GM18909 (cell line): ENCODE measurements at regions not wholly inside any gene's neighbourhood (a gene's known extent, or its start where the extent isn't known, plus 50 kb on each side); places are given as distances from the start of the nearest gene placed in this dataset.
"Not testable (repeated sequence)": the region's sequence is repeated elsewhere in the genome, so short reads cannot be mapped to it uniquely, and the experiment has no call there.

Experiments used
- ATAC-seq: cut with Tn5 transposase; IDR thresholded peaks from one replicate; pipeline ENCODE4 v1.9.1; 2021; ENCODE audit warnings: mild to moderate bottlenecking; ENCODE audit not compliant: unreplicated experiment, poor library complexity

GRCh38 chrX:122246937-122247336, 937.1 kb upstream of the GRIA3 start:
- ATAC-seq = no peak

- no peak for ATAC-seq
These were observed 935.4 kb upstream of the GRIA3 start for GRCh38 chrX:122248681-122249080.

GRCh38 chrX:122252454-122252853, 931.6 kb upstream of the GRIA3 start:
- no peak for ATAC-seq

- no peak for ATAC-seq
These were observed 915.7 kb upstream of the GRIA3 start for GRCh38 chrX:122268353-122268752.

- no peak for ATAC-seq
These were observed 914.8 kb upstream of the GRIA3 start for GRCh38 chrX:122269243-122269781.

DNA sequence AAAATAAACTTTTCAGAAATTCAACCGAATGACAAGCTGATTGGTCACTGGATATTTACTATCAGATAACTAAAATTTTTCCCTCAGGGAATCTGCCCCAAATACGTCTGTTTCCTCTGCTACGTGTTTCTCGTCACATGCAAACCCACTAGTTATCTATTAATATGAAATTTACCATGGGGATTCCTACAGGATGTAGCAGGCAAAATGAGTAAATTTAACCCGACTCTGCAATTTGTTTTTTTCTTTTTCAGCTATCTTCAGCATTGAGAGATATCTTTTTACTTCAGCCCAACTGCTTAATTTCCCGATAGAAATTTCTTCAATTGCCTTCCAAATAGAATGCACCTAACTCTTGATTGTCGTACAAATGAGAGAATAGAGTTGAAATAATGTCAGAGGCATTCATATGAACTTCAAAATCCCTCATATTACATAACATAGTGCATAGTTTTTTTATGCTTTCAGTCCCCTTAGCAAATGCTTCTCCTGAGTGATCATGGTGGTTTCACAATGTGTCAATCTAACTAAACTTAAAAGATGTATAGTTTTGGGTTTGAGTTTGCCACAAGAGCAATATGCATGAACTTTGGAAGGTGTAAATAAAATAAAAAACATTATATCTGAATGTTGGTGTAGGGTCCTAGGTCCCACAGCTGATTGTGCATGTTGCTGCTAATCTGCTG, 913.1 kb upstream of the GRIA3 start:
- ATAC-seq = no peak

GRCh38 chrX:122272011-122272410, 912.1 kb upstream of the GRIA3 start:
- ATAC-seq = no peak

- ATAC-seq = no peak
These were observed 904.3 kb upstream of the GRIA3 start for GRCh38 chrX:122279746-122280145.

GRCh38 chrX:122299822-122300221, 884.3 kb upstream of the GRIA3 start:
- not testable (repeated sequence) for ATAC-seq

DNA sequence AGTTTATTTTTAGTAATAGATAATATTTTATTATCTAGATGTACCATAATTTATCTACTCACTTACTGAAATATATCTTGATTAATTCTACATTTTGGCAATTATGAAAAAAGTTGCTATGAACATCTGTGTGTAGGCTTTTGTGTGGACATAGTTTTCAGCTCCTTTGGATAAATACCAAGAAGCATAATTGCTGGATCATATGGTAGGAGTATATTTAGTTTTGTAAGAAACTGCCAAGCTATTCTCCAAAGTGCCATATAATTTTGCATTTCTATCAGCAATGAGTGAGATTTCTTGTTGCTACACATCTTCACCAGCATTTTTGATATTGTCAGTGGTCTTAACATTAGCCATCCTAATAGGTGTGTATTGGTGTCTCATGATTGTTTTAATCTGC, 882.6 kb upstream of the GRIA3 start:
- no peak for ATAC-seq

- ATAC-seq = no peak
These were observed 880.3 kb upstream of the GRIA3 start for GRCh38 chrX:122303761-122304160.

DNA sequence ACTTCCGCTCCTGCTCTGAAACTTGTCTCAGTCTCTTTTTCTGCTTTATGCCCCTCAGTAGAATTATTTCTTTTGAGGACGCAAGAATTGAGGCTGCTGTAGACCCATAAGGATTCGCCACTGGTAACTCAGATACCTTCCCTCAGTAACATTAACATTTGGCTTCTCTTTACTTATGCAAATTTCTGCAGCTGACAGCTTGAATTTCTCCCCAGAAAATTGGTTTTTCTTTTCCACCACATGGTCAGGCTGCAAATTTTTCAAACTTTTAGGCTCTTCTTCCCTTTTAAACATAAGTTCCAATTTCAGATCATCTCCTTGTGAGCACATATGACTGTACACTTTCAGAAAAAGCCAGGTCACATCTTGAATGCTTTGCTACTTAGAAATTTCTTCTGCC, 839.3 kb upstream of the GRIA3 start:
- ATAC-seq = no peak

GRCh38 chrX:122363112-122363795, 820.8 kb upstream of the GRIA3 start:
- no peak for ATAC-seq

DNA sequence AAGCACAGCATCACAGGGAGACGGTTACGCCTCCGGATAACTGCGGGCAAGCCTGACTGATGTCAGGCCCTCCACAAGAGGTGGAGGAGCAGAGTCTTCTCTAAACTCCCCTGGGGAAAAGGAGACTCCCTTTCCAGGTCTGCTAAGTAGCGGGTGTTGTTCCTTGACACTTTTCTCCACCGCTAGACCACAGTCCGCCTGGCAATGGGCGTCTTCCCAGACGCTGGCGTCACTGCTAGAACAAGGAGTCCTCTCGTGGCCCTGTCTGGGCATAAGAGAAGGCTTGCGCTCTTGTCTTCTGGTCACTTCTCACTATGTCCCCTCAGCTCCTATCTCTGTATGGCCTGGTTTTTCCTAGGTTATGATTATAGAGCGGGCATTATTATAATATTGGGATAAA, 808.5 kb upstream of the GRIA3 start:
- ATAC-seq = not testable (repeated sequence)

- ATAC-seq = no peak
These were observed 795.1 kb upstream of the GRIA3 start for GRCh38 chrX:122389005-122389404.

DNA sequence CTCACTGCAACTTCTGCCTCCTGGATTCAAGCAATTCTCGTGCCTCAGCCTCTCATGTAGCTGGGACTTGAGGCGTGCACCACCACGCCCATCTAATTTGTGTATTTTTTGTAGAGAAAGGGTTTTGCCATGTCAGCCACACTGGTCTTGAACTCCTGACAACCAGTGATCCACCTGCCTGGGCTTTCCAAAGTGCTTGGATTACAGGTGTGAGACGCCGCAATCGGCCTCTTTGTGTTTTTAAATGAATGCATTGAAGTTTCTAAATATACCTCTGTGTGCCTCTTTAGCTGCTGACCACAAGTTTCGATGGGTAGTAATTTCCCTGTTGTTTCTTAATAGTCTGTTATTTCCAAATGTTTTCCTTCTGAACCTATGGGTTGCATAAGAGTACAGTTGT, 765.3 kb upstream of the GRIA3 start:
- no peak for ATAC-seq

DNA sequence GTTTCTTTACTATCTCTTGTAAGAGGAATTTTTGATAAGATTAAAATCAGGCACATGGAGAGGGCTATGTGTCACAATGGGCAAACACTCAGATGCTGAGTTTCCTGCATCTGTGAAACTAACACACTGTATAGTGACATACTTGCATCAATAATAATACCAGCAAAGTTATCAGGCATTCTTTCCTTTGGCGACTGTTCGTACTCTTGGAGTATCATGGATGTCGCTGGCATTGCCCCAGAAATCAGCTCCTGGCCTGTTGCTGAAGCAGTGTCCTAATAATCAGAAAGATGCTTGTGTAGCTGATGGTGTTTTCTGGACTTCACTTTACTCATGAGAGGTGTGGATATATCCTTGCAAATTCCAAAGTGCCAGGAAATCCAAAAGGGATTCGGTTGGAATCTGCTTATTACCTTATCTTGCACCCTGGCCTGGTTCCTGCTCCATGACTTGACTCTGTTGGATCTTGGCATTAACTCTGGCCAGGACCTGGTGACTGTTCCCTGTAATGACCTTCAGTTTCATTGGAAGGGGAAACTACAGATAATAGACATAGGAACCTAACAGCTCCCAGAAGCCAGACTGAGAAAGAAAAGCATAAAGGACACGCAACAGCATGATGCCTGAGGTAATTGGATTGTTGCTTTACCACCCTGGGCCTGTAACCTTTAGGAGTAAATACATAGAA, 762.5 kb upstream of the GRIA3 start:
- ATAC-seq = no peak

GRCh38 chrX:122422547-122422946, 761.5 kb upstream of the GRIA3 start:
- no peak for ATAC-seq

GRCh38 chrX:122434942-122435341, 749.1 kb upstream of the GRIA3 start:
- no peak for ATAC-seq

GRCh38 chrX:122439831-122440230, 744.2 kb upstream of the GRIA3 start:
- no peak for ATAC-seq

- no peak for ATAC-seq
These were observed 743.2 kb upstream of the GRIA3 start for GRCh38 chrX:122440832-122441231.
